Endothelial cell of umbilical vein (primary cell): ENCODE measurements at regions not wholly inside any gene's neighbourhood (a gene's known extent, or its start where the extent isn't known, plus 50 kb on each side); places are given as distances from the start of the nearest gene placed in this dataset.

Experiments used
- BruUV-seq: library from RNA; stranded (reverse); fragments of 400-500 nt; replicated peaks from 2 replicates; lab custom pipeline; 2021; lab: Mats Ljungman, UMichigan
- CTCF ChIA-PET: fragments of 300-600, 350-600 bp; sonication (Branson Sonifier 250); formaldehyde crosslinking; loops from one replicate; lab custom pipeline; 2021; ENCODE audit warnings: antibody characterized with exemption, inconsistent platforms; lab: Charles Lee
- POLR2A ChIA-PET: fragments of 300-600, 350-600 bp; sonication (Branson Sonifier 250); formaldehyde crosslinking; loops from one replicate; lab custom pipeline; 2021; ENCODE audit warnings: antibody characterized with exemption, inconsistent platforms; lab: Charles Lee
- DNase-seq: peaks from one replicate; pipeline ENCODE4 v3.0.0-alpha.2; 2011; ENCODE audit warnings: low read depth, low spot score
- FAIRE-seq: peaks from 2 replicates; lab custom pipeline; 2011; peaks lifted over from hg19 to GRCh38; lab: Jason Lieb, UNC
- H2AFZ ChIP-seq: 2 replicates; pipeline ENCODE4 v1.6.0; 2012; ENCODE audit warnings: low read depth, low read length, control low read depth, inconsistent platforms
- H3K27ac ChIP-seq: 2 replicates; pipeline ENCODE4 v1.5.1; 2011; ENCODE audit warnings: low read depth, mild to moderate bottlenecking, control low read depth, low read length, moderate library complexity; ENCODE audit not compliant: insufficient read depth
- H3K27me3 ChIP-seq, 2 experiments: 2 replicates each; pipeline versions ENCODE4 v1.6.0 to v1.6.1; 2011; ENCODE audit warnings: low read length in 2 of 2, mixed read lengths in 1 of 2; ENCODE audit not compliant: control insufficient read depth in 2 of 2, insufficient read depth in 2 of 2
- H3K36me3 ChIP-seq, 2 experiments: 2 replicates in 1 of 2; 3 replicates in 1 of 2; pipeline ENCODE4 v1.5.1; 2011; ENCODE audit warnings: low read length in 2 of 2, mild to moderate bottlenecking in 1 of 2, moderate library complexity in 1 of 2; ENCODE audit not compliant: control insufficient read depth in 2 of 2, insufficient read depth in 2 of 2; ENCODE audit errors: extremely low read depth in 1 of 2
- H3K4me1 ChIP-seq: 3 replicates; pipeline ENCODE4 v1.5.1; 2011; ENCODE audit warnings: mild to moderate bottlenecking, low read length; ENCODE audit not compliant: control insufficient read depth, insufficient read depth; ENCODE audit errors: extremely low read depth
- H3K4me2 ChIP-seq: 2 replicates; pipeline ENCODE4 v1.6.1; 2011; ENCODE audit warnings: low read length, control low read depth, mixed read lengths; ENCODE audit not compliant: insufficient read depth
- H3K4me3 ChIP-seq, 3 experiments: fragments of 200-600 bp in 1 of 3; sonication (generic), shearing (Covaris generic) in 1 of 3; replicated peaks in 1 of 3; 2 replicates each; pipeline ENCODE4 v1.5.1; 2011 to 2016; ENCODE audit warnings: control low read depth in 3 of 3, low read length in 3 of 3, mild to moderate bottlenecking in 2 of 3, inconsistent platforms in 1 of 3, low read depth in 1 of 3, moderate library complexity in 1 of 3; ENCODE audit not compliant: insufficient read depth in 1 of 3
- H3K79me2 ChIP-seq: 2 replicates; pipeline ENCODE4 v1.6.0; 2012; ENCODE audit warnings: low read length, inconsistent platforms; ENCODE audit not compliant: control insufficient read depth, insufficient read depth
- H3K9ac ChIP-seq: replicated peaks from 2 replicates; pipeline ENCODE3; 2011; ENCODE audit warnings: low read length, control low read depth; ENCODE audit not compliant: insufficient read depth; ENCODE audit errors: extremely low read depth
- H3K9me1 ChIP-seq: replicated peaks from 3 replicates; pipeline ENCODE4 v1.6.0; 2011; ENCODE audit warnings: mild to moderate bottlenecking, low read length; ENCODE audit not compliant: control insufficient read depth, insufficient read depth; ENCODE audit errors: extremely low read depth
- H3K9me3 ChIP-seq: replicated peaks from 2 replicates; pipeline ENCODE4 v1.5.1; 2012; ENCODE audit warnings: low read length, inconsistent platforms; ENCODE audit not compliant: control insufficient read depth, insufficient read depth
- H4K20me1 ChIP-seq: replicated peaks from 2 replicates; pipeline ENCODE3; 2011; ENCODE audit warnings: mild to moderate bottlenecking, low read length; ENCODE audit not compliant: control insufficient read depth, insufficient read depth; ENCODE audit errors: extremely low read depth
- CTCF ChIP-seq, 2 donors: IDR thresholded peaks; 1 replicate in 1 of 2; 2 replicates in 1 of 2; pipeline ENCODE4 v1.5.1; 2011; ENCODE audit warnings: low read length in 2 of 2, mild to moderate bottlenecking in 2 of 2, moderate library complexity in 2 of 2, control low read depth in 1 of 2, inconsistent platforms in 1 of 2, low read depth in 1 of 2; ENCODE audit not compliant: insufficient read depth in 1 of 2; ENCODE audit errors: extremely low read depth in 1 of 2
- EZH2 ChIP-seq: IDR thresholded peaks from 2 replicates; pipeline ENCODE4 v1.6.1; 2012; ENCODE audit warnings: borderline replicate concordance, low read depth, mild to moderate bottlenecking, moderate library complexity, low read length, inconsistent platforms; ENCODE audit not compliant: severe bottlenecking
- FOS ChIP-seq: IDR thresholded peaks from 2 replicates; pipeline ENCODE4 v1.6.1; 2011; ENCODE audit warnings: mild to moderate bottlenecking, low read length, moderate library complexity, borderline replicate concordance; ENCODE audit not compliant: insufficient read depth
- GATA2 ChIP-seq: IDR thresholded peaks from 2 replicates; pipeline ENCODE4 v1.7.0; 2011; ENCODE audit warnings: low read depth, mild to moderate bottlenecking, moderate library complexity, mixed read lengths, low read length; ENCODE audit not compliant: insufficient read length, insufficient read depth
- JUN ChIP-seq: IDR thresholded peaks from 2 replicates; pipeline ENCODE4 v1.6.1; 2011; ENCODE audit warnings: borderline replicate concordance, low read depth; ENCODE audit not compliant: insufficient read length, insufficient read depth
- MAX ChIP-seq: IDR thresholded peaks from 2 replicates; pipeline ENCODE4 v1.6.1; 2011; ENCODE audit not compliant: insufficient read depth, insufficient read length
- MYC ChIP-seq: IDR thresholded peaks from one replicate; pipeline ENCODE4 v1.6.1; 2011; ENCODE audit warnings: mild to moderate bottlenecking, low read depth, low read length
- POLR2A ChIP-seq: IDR thresholded peaks from 2 replicates; pipeline ENCODE4 v1.6.1; 2012; ENCODE audit warnings: low read depth, mild to moderate bottlenecking, control low read depth, low read length
- POLR2AphosphoS5 ChIP-seq: IDR thresholded peaks from 2 replicates; pipeline ENCODE4 v1.6.1; 2012; ENCODE audit warnings: low read depth, mild to moderate bottlenecking, control low read depth, low read length, moderate library complexity; ENCODE audit not compliant: insufficient read depth
- dilution Hi-C: fragments of 300-500 bp; cut with MboI; formaldehyde crosslinking; loops from one replicate; pipeline ENCODE4 v1.15.0; 2019; ENCODE audit warnings: low sequenced_read_pairs; ENCODE audit not compliant: extremely low pct_ligation_motif_present
- intact Hi-C: fragments of 100-400 bp; cut with micrococcal nuclease; formaldehyde crosslinking; loops from one replicate; pipeline ENCODE4 v1.10.0; 2022

- H3K27me3 ChIP-seq, result peaks cover 0 to 1% of the 10 kb centered on the region in 2 experiments
- intact Hi-C loops (no loop called here), dilution Hi-C loops (no loop called here)
- no peak overlapping the region for H3K4me2 ChIP-seq
- no peaks in the 10 kb centered on the region for H3K4me1 ChIP-seq
- no peak overlapping the region for H3K9ac ChIP-seq
- no peaks in the 10 kb centered on the region for H3K9me1 ChIP-seq
- DNase-seq, result no peak
- no peaks in the 10 kb centered on the region for H3K36me3 ChIP-seq
- H3K79me2 ChIP-seq, result no peaks in the 10 kb centered on the region
- no peak for TF ChIP-seq POLR2A
- TF ChIP-seq POLR2AphosphoS5, result no peak
- no peak for TF ChIP-seq MAX
- no peak for TF ChIP-seq MYC
- no peak for TF ChIP-seq CTCF (IDR thresholded peaks at IDR 0.05; ENCODE audit: extremely low read depth in 1 of 2, insufficient read depth in 1 of 2, low read depth in 1 of 2, low read length in 2 of 2)
- no peak for TF ChIP-seq EZH2
- TF ChIP-seq JUN, result no peak
- TF ChIP-seq GATA2, result no peak
- no peak for TF ChIP-seq FOS
- H3K4me3 ChIP-seq, result no peak overlapping the region
- H3K9me3 ChIP-seq, result no peaks in the 10 kb centered on the region
- H2AFZ ChIP-seq, result no peak overlapping the region
- no peak overlapping the region for H3K27ac ChIP-seq
- no peaks in the 10 kb centered on the region for H4K20me1 ChIP-seq
- POLR2A ChIA-PET, result no interaction called here
- CTCF ChIA-PET, result interaction anchor here (1.3 to 1.4 kb wide), 2 partner anchors 8 to 44 kb away, joined by 3 to 5 read pairs; no protein-coding TSS in a partner anchor
- no TSS peak for BruUV-seq
- no peak for FAIRE-seq
These were observed 121.9 kb downstream of the EMP1 start for GRCh38 chr12:13318231-13319015.
